AG09319 (cell line): ENCODE measurements at regions not wholly inside any gene's neighbourhood (a gene's known extent, or its start where the extent isn't known, plus 50 kb on each side); places are given as distances from the start of the nearest gene placed in this dataset.

Experiments
- DNase-seq: peaks from one replicate; pipeline ENCODE4 v3.0.0-alpha.2; 2010; ENCODE audit warnings: low read depth; ENCODE audit errors: extremely low read depth
- CTCF ChIP-seq: IDR thresholded peaks from 2 replicates; pipeline ENCODE4 v1.5.1; 2011; ENCODE audit warnings: low read depth, mild to moderate bottlenecking, inconsistent platforms, low read length, moderate library complexity

- TF ChIP-seq CTCF: no peak
- no peak for DNase-seq
Observed at GRCh38 chr3:16800361-16800760, 84.4 kb upstream of the PLCL2 start.

GRCh38 chr3:16801223-16801622 lies 83.5 kb upstream of the PLCL2 start:
- TF ChIP-seq CTCF: no peak

GRCh38 chr3:16801698-16802097 lies 83.1 kb upstream of the PLCL2 start:
- no peak for DNase-seq
- TF ChIP-seq CTCF: no peak

More at GRCh38 chr3:16801223-16801622, 83.5 kb upstream of the PLCL2 start:
- DNase-seq: no peak

GRCh38 chr3:16802389-16802788 lies 82.4 kb upstream of the PLCL2 start:
- no peak for DNase-seq
- TF ChIP-seq CTCF: no peak

GRCh38 chr3:16803019-16803418 lies 81.7 kb upstream of the PLCL2 start:
- TF ChIP-seq CTCF: no peak
- no peak for DNase-seq

- no peak for TF ChIP-seq CTCF
- DNase-seq: no peak
Observed at GRCh38 chr3:16807391-16807790, 77.4 kb upstream of the PLCL2 start.

GRCh38 chr3:16808393-16809107 lies 76.2 kb upstream of the PLCL2 start:
- TF ChIP-seq CTCF: no peak
- DNase-seq: no peak
